MM.1S (cell line): ENCODE measurements at regions not wholly inside any gene's neighbourhood (a gene's known extent, or its start where the extent isn't known, plus 50 kb on each side); places are given as distances from the start of the nearest gene placed in this dataset.

Experiments
- DNase-seq: peaks from one replicate; pipeline ENCODE4 v3.0.0-alpha.2; 2015
- H2AFZ ChIP-seq: fragments of 300-600 bp; sonication (generic); 2 replicates; pipeline ENCODE4 v1.6.0; 2016; ENCODE audit warnings: antibody characterized with exemption, low read length
- H3F3A ChIP-seq: fragments of 300-600 bp; sonication (generic); 2 replicates; pipeline ENCODE4 v1.6.1; 2016; ENCODE audit warnings: mild to moderate bottlenecking, antibody characterized with exemption, low read length, moderate library complexity, mixed read lengths; ENCODE audit not compliant: insufficient read depth
- H3K27ac ChIP-seq: fragments of 300-600 bp; sonication (generic); 2 replicates; pipeline ENCODE4 v1.5.1; 2016; ENCODE audit warnings: mild to moderate bottlenecking, low read length
- H3K27me3 ChIP-seq: fragments of 300-600 bp; sonication (generic); replicated peaks from 2 replicates; pipeline ENCODE4 v1.6.0; 2016; ENCODE audit warnings: low read length; ENCODE audit not compliant: insufficient read depth
- H3K36me3 ChIP-seq: fragments of 300-600 bp; sonication (generic); replicated peaks from 2 replicates; pipeline ENCODE4 v1.6.1; 2016; ENCODE audit warnings: mild to moderate bottlenecking, low read length, mixed read lengths; ENCODE audit not compliant: insufficient read depth
- H3K4me1 ChIP-seq: fragments of 300-600 bp; sonication (generic); 2 replicates; pipeline ENCODE4 v1.6.1; 2016; ENCODE audit warnings: low read length, mixed read lengths
- H3K4me2 ChIP-seq: fragments of 300-600 bp; sonication (generic); 2 replicates; pipeline ENCODE4 v1.6.0; 2016; ENCODE audit warnings: low read depth, low read length
- H3K4me3 ChIP-seq: fragments of 300-600 bp; sonication (generic); 2 replicates; pipeline ENCODE4 v1.5.1; 2016; ENCODE audit warnings: low read length, mixed read lengths
- H3K79me2 ChIP-seq: fragments of 300-600 bp; sonication (generic); 2 replicates; pipeline ENCODE4 v1.6.1; 2016; ENCODE audit warnings: mixed run types, low read length, mixed read lengths
- H3K9ac ChIP-seq: fragments of 300-600 bp; sonication (generic); 2 replicates; pipeline ENCODE4 v1.6.1; 2016; ENCODE audit warnings: low read length, mixed read lengths
- H3K9me2 ChIP-seq: fragments of 300-600 bp; sonication (generic); replicated peaks from 2 replicates; pipeline ENCODE4 v1.6.1; 2016; ENCODE audit warnings: mild to moderate bottlenecking, low read length, mixed read lengths; ENCODE audit not compliant: insufficient read depth
- H3K9me3 ChIP-seq: fragments of 300-600 bp; sonication (generic); replicated peaks from 2 replicates; pipeline ENCODE4 v1.6.1; 2016; ENCODE audit warnings: mild to moderate bottlenecking, low read length, mixed read lengths; ENCODE audit not compliant: insufficient read depth
- H4K20me1 ChIP-seq: fragments of 300-600 bp; sonication (generic); 2 replicates; pipeline ENCODE4 v1.6.1; 2016; ENCODE audit warnings: mild to moderate bottlenecking, low read length, moderate library complexity, mixed read lengths; ENCODE audit not compliant: insufficient read depth
- CTCF ChIP-seq: fragments of 300-600 bp; sonication (generic); IDR thresholded peaks from 2 replicates; pipeline ENCODE4 v1.5.1; 2016; ENCODE audit warnings: antibody characterized with exemption, low read length, mixed read lengths
- EZH2 ChIP-seq: fragments of 300-600 bp; sonication (generic); optimal IDR thresholded peaks from 2 replicates; pipeline ENCODE3; 2017; ENCODE audit warnings: low read depth, mild to moderate bottlenecking, antibody characterized with exemption, low read length, mixed read lengths
- EZH2phosphoT487 ChIP-seq: fragments of 300-600 bp; sonication (generic); IDR thresholded peaks from 2 replicates; pipeline ENCODE4 v1.6.1; 2018; ENCODE audit warnings: antibody characterized with exemption, low read length

GRCh38 chr3:187983484-187984124, 170.4 kb upstream of the LPP start:
- Histone ChIP-seq H3K4me1 (no peaks in the 10 kb centered on the region), H3K36me3 (no peaks in the 10 kb centered on the region), H2AFZ (no peak overlapping the region), H3K4me2 (no peak overlapping the region), H3K9ac (no peak overlapping the region), H3K4me3 (no peak overlapping the region), H3K9me2 (no peaks in the 10 kb centered on the region), H3K27ac (no peak overlapping the region), H4K20me1 (no peaks in the 10 kb centered on the region), H3F3A (no peaks in the 10 kb centered on the region), H3K79me2 (no peaks in the 10 kb centered on the region), H3K9me3 (no peaks in the 10 kb centered on the region), H3K27me3 (no peaks in the 10 kb centered on the region)
- TF ChIP-seq EZH2phosphoT487, result no peak
- no peak for TF ChIP-seq EZH2
- no peak for TF ChIP-seq CTCF
- DNase-seq, result no peak

GRCh38 chr3:187985647-187986046, 168.3 kb upstream of the LPP start:
- Histone ChIP-seq H3K4me2 (no peak overlapping the region), H3K4me1 (no peaks in the 10 kb centered on the region)

DNA sequence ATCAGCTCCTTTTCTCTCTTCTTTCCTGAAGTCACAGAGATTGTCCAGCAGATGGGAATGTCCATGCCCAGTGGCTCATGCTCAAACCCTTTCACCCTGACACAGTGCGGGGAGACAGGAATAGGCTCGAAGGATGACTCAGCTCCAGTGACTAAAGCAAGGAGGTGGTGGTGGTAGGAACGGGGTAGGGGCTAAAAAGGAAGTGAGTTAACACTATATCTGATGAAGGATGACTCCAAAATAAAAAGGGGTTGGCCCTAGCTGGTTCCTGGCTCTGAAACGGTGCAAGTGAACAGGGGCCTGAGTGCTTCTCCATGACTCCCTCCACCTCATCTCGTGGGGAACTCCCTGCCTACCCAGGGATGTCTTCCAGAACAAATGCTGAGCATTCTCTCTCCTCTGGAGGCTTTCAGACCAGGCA, 167.4 kb upstream of the LPP start:
- Histone ChIP-seq H3K27ac (no peak overlapping the region), H3K79me2 (no peaks in the 10 kb centered on the region), H3F3A (no peaks in the 10 kb centered on the region), H3K4me1 (no peaks in the 10 kb centered on the region), H2AFZ (no peak overlapping the region), H3K4me3 (no peak overlapping the region), H3K36me3 (no peaks in the 10 kb centered on the region), H3K9me3 (no peaks in the 10 kb centered on the region), H4K20me1 (no peaks in the 10 kb centered on the region), H3K4me2 (no peak overlapping the region), H3K9ac (no peak overlapping the region), H3K27me3 (no peaks in the 10 kb centered on the region), H3K9me2 (no peaks in the 10 kb centered on the region)
- TF ChIP-seq CTCF, result no peak
- no peak for TF ChIP-seq EZH2phosphoT487
- TF ChIP-seq EZH2, result no peak
- no peak for DNase-seq

More at GRCh38 chr3:187985647-187986046, 168.3 kb upstream of the LPP start:
- no peak overlapping the region for H3K9ac ChIP-seq
- no peak for TF ChIP-seq CTCF
- TF ChIP-seq EZH2phosphoT487, result no peak
- TF ChIP-seq EZH2, result no peak
- no peaks in the 10 kb centered on the region for H3F3A ChIP-seq
- H3K4me3 ChIP-seq, result no peak overlapping the region
- no peaks in the 10 kb centered on the region for H3K27me3 ChIP-seq
- no peaks in the 10 kb centered on the region for H4K20me1 ChIP-seq
- no peaks in the 10 kb centered on the region for H3K9me2 ChIP-seq
- DNase-seq, result no peak
- no peaks in the 10 kb centered on the region for H3K79me2 ChIP-seq
- H2AFZ ChIP-seq, result no peak overlapping the region
- no peaks in the 10 kb centered on the region for H3K9me3 ChIP-seq
- H3K27ac ChIP-seq, result no peak overlapping the region
- no peaks in the 10 kb centered on the region for H3K36me3 ChIP-seq
